ENCODE measurements at regions not wholly inside any gene's neighbourhood (a gene's known extent, or its start where the extent isn't known, plus 50 kb on each side); places are given as distances from the start of the nearest gene placed in this dataset.

DNA sequence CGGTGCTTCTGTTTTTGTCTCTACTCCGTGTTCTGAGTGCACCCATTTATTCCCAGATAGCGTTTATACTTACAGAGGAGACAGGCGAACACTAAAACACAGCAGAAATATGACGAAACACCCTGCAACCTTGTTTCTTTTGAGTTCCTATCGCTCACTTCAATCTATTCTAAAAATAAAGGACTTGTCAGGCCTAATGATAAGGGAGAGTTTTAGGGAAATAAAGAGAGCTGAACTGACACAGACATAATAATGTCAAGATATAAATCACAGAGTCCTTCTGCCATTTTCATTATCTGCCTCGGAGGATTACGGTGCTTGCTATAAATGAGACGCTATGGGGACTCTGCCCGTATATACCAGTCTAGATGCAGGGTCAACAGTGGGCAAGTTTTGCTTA is 659.7 kb upstream of the SALL3 start:
- TF ChIP-seq CTCF (IDR thresholded peaks at IDR 0.05; ENCODE audit: borderline replicate concordance, insufficient read depth, low read depth, low read length) = no peak
- H3K4me3 ChIP-seq (ENCODE audit: low read depth, low read length) = no peak overlapping the region

DNA sequence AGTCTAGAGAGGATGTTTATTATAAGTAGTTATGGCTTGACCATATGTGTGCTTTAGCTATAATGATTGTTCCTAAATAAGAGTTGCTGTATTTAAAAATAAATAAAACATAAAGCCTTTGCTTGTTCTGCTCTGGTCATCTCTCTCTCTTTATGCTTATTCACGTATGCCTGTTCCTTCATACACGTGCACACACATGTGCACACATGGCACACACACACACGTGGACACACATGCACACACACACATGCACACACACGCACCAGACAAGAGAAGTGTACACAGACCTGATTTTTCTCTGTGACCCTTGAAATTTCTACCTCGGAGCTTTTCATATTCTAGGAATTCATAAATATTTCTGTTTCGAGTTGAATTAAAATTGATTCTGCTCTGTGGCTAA is 658.2 kb upstream of the SALL3 start:
- no peak for TF ChIP-seq CTCF (IDR thresholded peaks at IDR 0.05; ENCODE audit: borderline replicate concordance, insufficient read depth, low read depth, low read length)
- H3K4me3 ChIP-seq (ENCODE audit: low read depth, low read length) = no peak overlapping the region

DNA sequence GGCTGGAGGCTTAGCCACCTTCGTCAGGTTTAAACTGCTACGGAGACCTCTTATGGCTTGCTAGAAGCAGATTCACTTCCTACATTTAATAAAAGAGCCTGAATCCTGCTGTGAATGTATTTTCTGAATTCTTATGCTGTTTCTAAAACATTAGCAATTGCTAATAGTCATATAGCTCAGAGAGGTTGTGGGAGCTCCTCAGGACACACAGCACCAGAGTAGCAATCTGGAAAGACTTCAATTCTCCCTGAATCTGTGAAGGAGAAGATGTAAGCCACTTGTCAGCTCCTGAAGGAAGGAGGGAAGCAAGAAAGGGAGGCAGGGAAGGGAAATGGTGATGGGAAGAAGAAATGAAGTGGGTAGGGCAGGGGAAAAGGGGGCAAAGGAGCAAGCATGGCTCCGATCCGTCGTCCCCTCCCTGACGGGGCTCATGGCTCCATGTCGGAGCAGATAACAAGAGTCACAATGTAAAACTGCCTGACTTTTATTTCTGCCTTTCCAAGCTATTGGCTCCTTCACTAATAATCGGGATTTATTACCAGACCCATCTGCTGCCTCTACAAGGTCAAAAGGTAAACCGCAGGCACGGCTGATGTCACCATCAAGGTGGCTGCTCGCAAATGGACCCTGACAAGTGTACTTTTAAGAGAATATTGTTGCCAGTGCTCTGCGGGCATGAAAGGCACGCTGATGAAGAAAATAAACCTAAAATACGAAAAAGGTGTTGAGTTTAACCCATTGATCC is 656.0 kb upstream of the SALL3 start:
- no peak overlapping the region for H3K4me3 ChIP-seq (ENCODE audit: low read depth, low read length)
- TF ChIP-seq CTCF (IDR thresholded peaks at IDR 0.05; ENCODE audit: borderline replicate concordance, insufficient read depth, low read depth, low read length) = no peak

DNA sequence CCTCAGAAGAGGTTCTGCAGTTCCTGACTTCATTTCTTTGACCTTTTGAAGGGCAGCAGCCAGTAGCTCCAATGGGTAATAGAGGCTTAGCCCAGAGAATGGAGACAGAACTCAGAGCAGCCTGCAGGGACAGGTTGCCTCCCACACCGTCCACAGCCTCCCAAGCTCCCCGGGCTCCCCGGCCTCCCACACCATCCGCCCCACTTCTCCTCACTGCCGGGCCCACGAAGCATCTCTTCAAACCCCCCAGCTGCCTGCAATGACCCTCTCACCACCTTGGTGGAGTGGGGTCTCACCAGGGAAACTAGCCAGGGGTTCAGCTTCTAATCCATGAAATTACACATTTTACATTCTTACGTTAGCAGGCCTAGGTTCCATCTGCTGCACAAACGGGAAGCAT is 652.0 kb upstream of the SALL3 start:
- TF ChIP-seq CTCF (IDR thresholded peaks at IDR 0.05; ENCODE audit: borderline replicate concordance, insufficient read depth, low read depth, low read length) = no peak

GRCh38 chr18:78330766-78331165 is 648.9 kb upstream of the SALL3 start:
- no peak for TF ChIP-seq CTCF (IDR thresholded peaks at IDR 0.05; ENCODE audit: borderline replicate concordance, insufficient read depth, low read depth, low read length)
- H3K4me3 ChIP-seq (ENCODE audit: low read depth, low read length) = no peak overlapping the region

More for the DNA sequence above, 652.0 kb upstream of the SALL3 start:
- no peak overlapping the region for H3K4me3 ChIP-seq (ENCODE audit: low read depth, low read length)

DNA sequence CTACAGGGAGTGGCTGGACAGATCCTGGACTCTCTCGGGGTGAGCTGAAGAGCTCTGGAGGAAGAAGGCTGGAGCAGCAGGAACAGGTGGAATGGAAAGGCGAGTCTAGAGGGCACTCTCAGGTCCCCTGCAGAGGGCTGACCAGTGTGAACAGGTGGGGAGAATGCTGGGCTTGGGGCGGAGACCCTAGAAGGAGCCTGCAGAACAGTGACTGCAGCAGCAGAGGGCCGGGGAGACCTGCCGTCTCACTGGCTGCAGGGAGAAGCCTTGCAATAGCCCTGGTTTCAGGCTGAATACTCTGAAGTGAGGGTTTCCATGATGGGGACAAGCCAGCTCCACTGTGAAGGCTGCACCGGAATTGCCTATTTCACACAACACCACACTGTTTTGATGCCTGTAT is 626.7 kb upstream of the SALL3 start:
- no peak for TF ChIP-seq CTCF (IDR thresholded peaks at IDR 0.05; ENCODE audit: borderline replicate concordance, insufficient read depth, low read depth, low read length)
- H3K4me3 ChIP-seq (ENCODE audit: low read depth, low read length) = no peak overlapping the region

DNA sequence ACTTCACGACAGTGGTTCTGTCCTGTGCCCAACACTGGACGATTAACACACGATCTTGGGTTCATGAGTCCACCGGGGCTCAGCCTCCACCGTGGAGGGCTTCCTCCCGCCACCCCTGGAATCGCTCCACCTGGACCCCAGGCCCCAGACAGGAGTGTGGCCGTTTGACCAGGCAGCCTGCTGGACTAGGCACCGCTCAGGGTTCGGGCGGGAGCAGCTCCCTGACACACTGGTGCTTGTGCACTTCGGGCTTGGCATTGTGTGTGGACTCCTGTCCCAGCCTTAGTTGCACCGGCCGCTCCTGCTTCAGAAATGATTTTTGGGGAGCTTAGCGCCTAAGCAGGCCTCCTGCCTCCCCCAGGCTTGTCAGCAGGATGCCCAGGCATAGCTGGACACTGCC is 617.4 kb upstream of the SALL3 start:
- no peak for TF ChIP-seq CTCF (IDR thresholded peaks at IDR 0.05; ENCODE audit: borderline replicate concordance, insufficient read depth, low read depth, low read length)
- H3K4me3 ChIP-seq (ENCODE audit: low read depth, low read length) = no peak overlapping the region
